Erythroblast (primary cell): ENCODE measurements at regions not wholly inside any gene's neighbourhood (a gene's known extent, or its start where the extent isn't known, plus 50 kb on each side); places are given as distances from the start of the nearest gene placed in this dataset.

Source experiments
- DNase-seq, 2 experiments: peaks; one replicate each; lab custom pipeline; 2025; lab: John Stamatoyannopoulos, UW
- GATA1 ChIP-seq: IDR thresholded peaks from 2 replicates; pipeline ENCODE4 v1.6.1; 2011; ENCODE audit warnings: low read depth, mild to moderate bottlenecking, control low read depth, low read length, moderate library complexity
- POLR2A ChIP-seq: IDR thresholded peaks from 2 replicates; pipeline ENCODE4 v1.6.1; 2011; ENCODE audit warnings: mild to moderate bottlenecking, low read length

- no peak for DNase-seq
- TF ChIP-seq GATA1: no peak
- TF ChIP-seq POLR2A: no peak
Observed at GRCh38 chrX:115940348-115940747, 230.2 kb upstream of the AGTR2 start.

DNA sequence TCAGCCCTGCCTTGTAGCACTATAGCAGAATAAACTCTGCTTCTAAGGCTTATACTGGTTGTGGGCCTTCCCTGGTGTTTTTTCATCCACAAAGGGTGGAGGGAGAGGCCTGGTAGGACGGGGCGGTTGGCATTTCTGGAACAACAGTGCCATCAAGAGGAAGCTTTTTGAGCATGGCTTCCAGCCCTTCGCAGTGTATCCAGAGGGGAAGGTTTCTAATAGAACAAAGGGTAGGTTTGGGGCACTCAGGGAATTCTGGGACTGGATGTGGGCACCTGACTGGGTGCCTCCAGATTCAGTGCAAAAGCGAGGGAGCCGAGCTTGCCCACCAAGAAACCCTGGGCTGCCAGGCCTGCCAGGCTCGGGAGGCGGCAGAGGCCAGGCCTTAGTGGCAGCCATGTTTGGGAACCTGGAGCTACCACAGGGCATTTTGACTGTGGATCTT lies 229.6 kb upstream of the AGTR2 start:
- DNase-seq: no peak
- TF ChIP-seq POLR2A (no peak), GATA1 (no peak)

GRCh38 chrX:115941388-115941787 lies 229.2 kb upstream of the AGTR2 start:
- TF ChIP-seq GATA1 (no peak), POLR2A (no peak)
- DNase-seq: no peak

- DNase-seq: no peak
- TF ChIP-seq GATA1: no peak
Observed at GRCh38 chrX:115946059-115946458, 224.5 kb upstream of the AGTR2 start.

DNA sequence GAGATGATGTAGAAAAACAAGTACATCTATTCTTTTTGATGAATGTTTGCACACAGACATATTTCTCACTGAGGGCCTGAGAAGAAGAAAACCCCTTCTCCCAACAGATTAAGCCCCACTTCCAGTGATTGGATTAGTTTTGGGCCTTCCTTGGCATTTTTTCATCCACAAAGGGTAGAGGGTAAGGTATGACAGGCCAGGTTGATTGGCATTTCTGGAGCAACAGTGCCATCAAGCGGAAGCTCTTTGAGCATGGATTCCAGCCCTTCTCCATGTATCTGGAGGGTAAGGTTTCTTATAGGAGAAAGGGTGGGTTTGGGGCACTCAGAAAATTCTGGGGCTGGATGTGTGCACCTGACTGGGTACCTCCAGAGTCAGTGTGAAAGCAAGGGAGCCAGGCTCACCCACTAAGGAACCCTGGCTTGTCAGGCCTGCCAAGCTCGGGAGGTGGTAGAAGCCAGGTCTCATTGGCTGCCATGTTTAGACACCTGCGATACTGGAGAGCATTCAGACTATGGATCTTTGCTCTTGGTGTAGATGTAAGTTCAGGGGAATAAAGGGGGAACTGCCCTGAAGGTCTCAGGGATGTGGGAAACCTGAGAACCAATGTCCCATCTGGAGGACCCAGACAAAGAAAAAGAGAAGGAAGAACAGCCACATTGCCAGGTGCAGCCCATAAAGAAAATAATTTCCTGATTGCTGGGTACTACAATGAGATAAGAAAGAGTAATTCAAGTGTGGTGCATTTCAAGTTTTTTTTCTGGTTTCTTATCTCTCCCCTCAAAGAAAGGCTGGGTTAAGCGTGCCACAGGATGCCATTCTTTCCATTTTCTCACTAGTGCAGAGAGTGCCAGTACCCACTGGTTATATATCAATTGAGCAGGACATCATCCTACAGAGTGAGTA lies 222.3 kb upstream of the AGTR2 start:
- no peak for TF ChIP-seq POLR2A
- no peak for TF ChIP-seq GATA1
- no peak for DNase-seq

DNA sequence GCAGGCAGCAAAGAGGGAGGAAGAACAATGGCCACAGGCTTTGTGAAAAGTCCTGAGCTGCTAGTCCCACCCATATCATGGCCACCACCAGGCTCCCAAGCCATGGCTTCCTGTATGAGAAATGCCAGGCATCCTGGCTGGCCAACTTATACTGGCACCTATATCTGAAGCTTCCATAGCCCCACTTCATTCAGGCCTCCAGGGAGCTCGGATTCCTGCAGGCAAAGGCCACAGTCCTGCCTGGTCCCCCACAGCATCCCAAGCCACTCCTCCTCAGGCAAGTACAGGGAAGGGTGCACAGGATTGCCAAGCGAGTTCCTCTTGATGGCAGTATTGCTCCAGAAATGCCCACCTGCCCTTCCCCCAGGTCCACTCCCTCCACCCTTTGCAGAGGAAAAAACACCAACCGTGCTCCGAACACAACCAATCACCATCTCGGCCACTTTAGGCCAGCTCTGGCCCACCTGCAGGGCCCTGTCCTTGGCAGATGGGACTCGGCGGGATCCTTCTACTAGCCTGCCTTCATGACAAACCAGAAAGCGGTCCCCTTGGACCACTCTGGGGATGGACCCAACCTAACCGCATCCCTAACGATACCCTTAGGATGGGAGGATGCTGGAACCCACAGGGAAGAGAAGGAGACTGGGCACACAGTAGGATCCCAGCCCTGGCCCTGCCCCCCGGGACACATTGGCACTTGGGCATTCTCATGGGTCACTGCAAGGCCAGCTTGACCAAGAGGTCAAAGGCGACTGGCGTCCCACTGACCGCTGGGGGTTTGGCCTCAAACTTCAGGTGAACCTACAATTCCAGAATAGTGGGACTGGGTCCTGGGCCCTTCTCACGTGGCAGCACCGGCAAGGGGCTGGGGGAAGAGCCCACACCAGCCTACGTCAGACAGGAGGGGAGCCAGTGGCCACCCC lies 220.4 kb upstream of the AGTR2 start:
- TF ChIP-seq POLR2A: no peak
- TF ChIP-seq GATA1: no peak
- no peak for DNase-seq

GRCh38 chrX:115952417-115953092 lies 218.0 kb upstream of the AGTR2 start:
- DNase-seq: no peak
- TF ChIP-seq GATA1 (no peak), POLR2A (no peak)

- DNase-seq: no peak
- TF ChIP-seq POLR2A (no peak), GATA1 (no peak)
Observed at GRCh38 chrX:115957862-115958490, 212.6 kb upstream of the AGTR2 start.

- TF ChIP-seq GATA1: no peak
- DNase-seq: no peak
Observed at GRCh38 chrX:115958687-115959359, 211.7 kb upstream of the AGTR2 start.

- TF ChIP-seq GATA1 (no peak), POLR2A (no peak)
- no peak for DNase-seq
Observed at GRCh38 chrX:115960440-115961084, 210.0 kb upstream of the AGTR2 start.

DNA sequence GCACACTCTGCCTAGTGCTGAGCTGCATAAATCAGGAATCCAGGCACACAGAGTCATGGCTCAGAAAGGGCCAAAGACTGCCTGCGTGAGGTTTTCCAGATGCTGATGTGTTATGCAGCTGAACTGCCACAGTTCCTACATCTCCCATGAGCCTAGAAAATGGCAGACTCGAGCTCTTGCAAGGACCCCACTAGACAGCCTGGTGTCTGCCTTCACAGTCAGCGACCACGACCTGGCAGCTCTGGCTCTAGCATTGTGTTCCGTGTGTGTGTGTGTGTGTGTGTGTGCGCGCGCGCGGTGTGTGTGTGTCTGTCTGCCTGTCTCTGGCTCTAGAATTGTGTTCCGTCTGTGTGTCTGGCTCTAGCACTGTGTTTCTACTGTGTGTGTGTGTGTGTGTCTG lies 203.6 kb upstream of the AGTR2 start:
- TF ChIP-seq POLR2A (no peak), GATA1 (no peak)
- no peak for DNase-seq
